ENCODE measurements at regions not wholly inside any gene's neighbourhood (a gene's known extent, or its start where the extent isn't known, plus 50 kb on each side); places are given as distances from the start of the nearest gene placed in this dataset.
"Not testable (repeated sequence)": the region's sequence is repeated elsewhere in the genome, so short reads cannot be mapped to it uniquely, and the experiment has no call there.

- WGBS, 2 experiments, result 100% methylated on average over 1 of the region's 1 CpG; no CpG with 5 or more reads in 1 of the 2 experiments
- Histone ChIP-seq H3K27ac (ENCODE audit: insufficient read depth, low read depth, low read length, poor library complexity, severe bottlenecking) (no peak overlapping the region), H3K36me3 (ENCODE audit: control insufficient read depth, insufficient read depth, low read length) (no peaks in the 10 kb centered on the region), H3K9me3 (ENCODE audit: control insufficient read depth, low read length) (no peaks in the 10 kb centered on the region), H3K4me3 (ENCODE audit: insufficient read depth, low read depth, low read length) (no peak overlapping the region), H3K27me3 (ENCODE audit: control insufficient read depth, insufficient read depth, low read length, poor library complexity, severe bottlenecking) (no peaks in the 10 kb centered on the region), H3K4me1 (ENCODE audit: control insufficient read depth, insufficient read depth, low read length) (no peaks in the 10 kb centered on the region)
Measured at GRCh38 chr2:192953116-192953515, 758.4 kb upstream of the TMEFF2 start.

GRCh38 chr2:192952245-192952644 lies 757.5 kb upstream of the TMEFF2 start:
- Histone ChIP-seq H3K27me3 (ENCODE audit: control insufficient read depth, insufficient read depth, low read length, poor library complexity, severe bottlenecking) (no peaks in the 10 kb centered on the region), H3K27ac (ENCODE audit: insufficient read depth, low read depth, low read length, poor library complexity, severe bottlenecking) (no peak overlapping the region), H3K9me3 (ENCODE audit: control insufficient read depth, low read length) (no peaks in the 10 kb centered on the region), H3K36me3 (ENCODE audit: control insufficient read depth, insufficient read depth, low read length) (no peaks in the 10 kb centered on the region), H3K4me3 (ENCODE audit: insufficient read depth, low read depth, low read length) (no peak overlapping the region), H3K4me1 (ENCODE audit: control insufficient read depth, insufficient read depth, low read length) (no peaks in the 10 kb centered on the region)
- WGBS, 2 experiments, result 82 to 93% methylated on average over 1 of the region's 2 CpGs

GRCh38 chr2:192948316-192948715 lies 753.6 kb upstream of the TMEFF2 start:
- Histone ChIP-seq H3K27ac (ENCODE audit: insufficient read depth, low read depth, low read length, poor library complexity, severe bottlenecking) (no peak overlapping the region), H3K4me1 (ENCODE audit: control insufficient read depth, insufficient read depth, low read length) (no peaks in the 10 kb centered on the region), H3K9me3 (ENCODE audit: control insufficient read depth, low read length) (no peaks in the 10 kb centered on the region), H3K27me3 (ENCODE audit: control insufficient read depth, insufficient read depth, low read length, poor library complexity, severe bottlenecking) (no peaks in the 10 kb centered on the region), H3K4me3 (ENCODE audit: insufficient read depth, low read depth, low read length) (no peak overlapping the region), H3K36me3 (ENCODE audit: control insufficient read depth, insufficient read depth, low read length) (no peaks in the 10 kb centered on the region)
- WGBS, 2 experiments, result 81 to 88% methylated on average over 2 to 3 of the region's 3 CpGs

GRCh38 chr2:192947352-192947751 lies 752.6 kb upstream of the TMEFF2 start:
- H3K27ac ChIP-seq (ENCODE audit: insufficient read depth, low read depth, low read length, poor library complexity, severe bottlenecking), result no peak overlapping the region
- no peaks in the 10 kb centered on the region for H3K36me3 ChIP-seq (ENCODE audit: control insufficient read depth, insufficient read depth, low read length)
- no peaks in the 10 kb centered on the region for H3K4me1 ChIP-seq (ENCODE audit: control insufficient read depth, insufficient read depth, low read length)
- WGBS, 2 experiments, result 83 to 96% methylated on average over 1 of the region's 1 CpG
- no peaks in the 10 kb centered on the region for H3K9me3 ChIP-seq (ENCODE audit: control insufficient read depth, low read length)
- H3K27me3 ChIP-seq (ENCODE audit: control insufficient read depth, insufficient read depth, low read length, poor library complexity, severe bottlenecking), result no peaks in the 10 kb centered on the region
- H3K4me3 ChIP-seq (ENCODE audit: insufficient read depth, low read depth, low read length), result no peak overlapping the region

- no peaks in the 10 kb centered on the region for H3K36me3 ChIP-seq (ENCODE audit: control insufficient read depth, insufficient read depth, low read length)
- WGBS, 2 experiments, result 82% methylated on average over 1 of the region's 1 CpG; no CpG with 5 or more reads in 1 of the 2 experiments
- no peak overlapping the region for H3K27ac ChIP-seq (ENCODE audit: insufficient read depth, low read depth, low read length, poor library complexity, severe bottlenecking)
- H3K9me3 ChIP-seq (ENCODE audit: control insufficient read depth, low read length), result no peaks in the 10 kb centered on the region
- H3K4me1 ChIP-seq (ENCODE audit: control insufficient read depth, insufficient read depth, low read length), result no peaks in the 10 kb centered on the region
- no peak overlapping the region for H3K4me3 ChIP-seq (ENCODE audit: insufficient read depth, low read depth, low read length)
- H3K27me3 ChIP-seq (ENCODE audit: control insufficient read depth, insufficient read depth, low read length, poor library complexity, severe bottlenecking), result no peaks in the 10 kb centered on the region
Measured at GRCh38 chr2:192940767-192941166, 746.0 kb upstream of the TMEFF2 start.

- Histone ChIP-seq H3K27ac (ENCODE audit: insufficient read depth, low read depth, low read length, poor library complexity, severe bottlenecking) (no peak overlapping the region), H3K9me3 (ENCODE audit: control insufficient read depth, low read length) (no peaks in the 10 kb centered on the region), H3K36me3 (ENCODE audit: control insufficient read depth, insufficient read depth, low read length) (no peaks in the 10 kb centered on the region), H3K4me1 (ENCODE audit: control insufficient read depth, insufficient read depth, low read length) (no peaks in the 10 kb centered on the region), H3K4me3 (ENCODE audit: insufficient read depth, low read depth, low read length) (no peak overlapping the region), H3K27me3 (ENCODE audit: control insufficient read depth, insufficient read depth, low read length, poor library complexity, severe bottlenecking) (no peaks in the 10 kb centered on the region)
- 40 to 45% methylated on average over 1 of the region's 1 CpG for WGBS, 2 experiments
Measured at GRCh38 chr2:192932376-192932775, 737.6 kb upstream of the TMEFF2 start.

GRCh38 chr2:192921631-192922030 lies 726.9 kb upstream of the TMEFF2 start:
- H3K36me3 ChIP-seq (ENCODE audit: control insufficient read depth, insufficient read depth, low read length); H3K4me3 ChIP-seq (ENCODE audit: insufficient read depth, low read depth, low read length); H3K27ac ChIP-seq (ENCODE audit: insufficient read depth, low read depth, low read length, poor library complexity, severe bottlenecking); H3K9me3 ChIP-seq (ENCODE audit: control insufficient read depth, low read length); H3K4me1 ChIP-seq (ENCODE audit: control insufficient read depth, insufficient read depth, low read length); H3K27me3 ChIP-seq (ENCODE audit: control insufficient read depth, insufficient read depth, low read length, poor library complexity, severe bottlenecking): not testable (repeated sequence)
- 97 to 98% methylated on average over 4 of the region's 4 CpGs for WGBS, 2 experiments

GRCh38 chr2:192901446-192901845 lies 706.7 kb upstream of the TMEFF2 start:
- no peak overlapping the region for H3K4me3 ChIP-seq (ENCODE audit: insufficient read depth, low read depth, low read length)
- no peaks in the 10 kb centered on the region for H3K36me3 ChIP-seq (ENCODE audit: control insufficient read depth, insufficient read depth, low read length)
- no peak overlapping the region for H3K27ac ChIP-seq (ENCODE audit: insufficient read depth, low read depth, low read length, poor library complexity, severe bottlenecking)
- no peaks in the 10 kb centered on the region for H3K9me3 ChIP-seq (ENCODE audit: control insufficient read depth, low read length)
- H3K27me3 ChIP-seq (ENCODE audit: control insufficient read depth, insufficient read depth, low read length, poor library complexity, severe bottlenecking), result no peaks in the 10 kb centered on the region
- H3K4me1 ChIP-seq (ENCODE audit: control insufficient read depth, insufficient read depth, low read length), result no peaks in the 10 kb centered on the region

- no peak overlapping the region for H3K27ac ChIP-seq (ENCODE audit: insufficient read depth, low read depth, low read length, poor library complexity, severe bottlenecking)
- no peaks in the 10 kb centered on the region for H3K27me3 ChIP-seq (ENCODE audit: control insufficient read depth, insufficient read depth, low read length, poor library complexity, severe bottlenecking)
- no peak overlapping the region for H3K4me3 ChIP-seq (ENCODE audit: insufficient read depth, low read depth, low read length)
- H3K9me3 ChIP-seq (ENCODE audit: control insufficient read depth, low read length), result no peaks in the 10 kb centered on the region
- H3K36me3 ChIP-seq (ENCODE audit: control insufficient read depth, insufficient read depth, low read length), result no peaks in the 10 kb centered on the region
- 92 to 95% methylated on average over 3 of the region's 3 CpGs for WGBS, 2 experiments
- H3K4me1 ChIP-seq (ENCODE audit: control insufficient read depth, insufficient read depth, low read length), result no peaks in the 10 kb centered on the region
Measured at GRCh38 chr2:192899466-192899865, 704.7 kb upstream of the TMEFF2 start.

GRCh38 chr2:192893976-192894375 lies 699.2 kb upstream of the TMEFF2 start:
- WGBS, 2 experiments, result 96% methylated on average over 29 of the region's 29 CpGs
- not testable (repeated sequence) for H3K9me3 ChIP-seq (ENCODE audit: control insufficient read depth, low read length); H3K27ac ChIP-seq (ENCODE audit: insufficient read depth, low read depth, low read length, poor library complexity, severe bottlenecking); H3K4me3 ChIP-seq (ENCODE audit: insufficient read depth, low read depth, low read length); H3K4me1 ChIP-seq (ENCODE audit: control insufficient read depth, insufficient read depth, low read length); H3K36me3 ChIP-seq (ENCODE audit: control insufficient read depth, insufficient read depth, low read length); H3K27me3 ChIP-seq (ENCODE audit: control insufficient read depth, insufficient read depth, low read length, poor library complexity, severe bottlenecking)

- Histone ChIP-seq H3K9me3 (ENCODE audit: control insufficient read depth, low read length) (no peaks in the 10 kb centered on the region), H3K27me3 (ENCODE audit: control insufficient read depth, insufficient read depth, low read length, poor library complexity, severe bottlenecking) (no peaks in the 10 kb centered on the region), H3K4me1 (ENCODE audit: control insufficient read depth, insufficient read depth, low read length) (no peaks in the 10 kb centered on the region), H3K36me3 (ENCODE audit: control insufficient read depth, insufficient read depth, low read length) (no peaks in the 10 kb centered on the region), H3K4me3 (ENCODE audit: insufficient read depth, low read depth, low read length) (no peak overlapping the region), H3K27ac (ENCODE audit: insufficient read depth, low read depth, low read length, poor library complexity, severe bottlenecking) (no peak overlapping the region)
Measured at GRCh38 chr2:192888109-192888508, 693.4 kb upstream of the TMEFF2 start.
